Tibial artery (tissue), 4 donors: ENCODE measurements at regions not wholly inside any gene's neighbourhood (a gene's known extent, or its start where the extent isn't known, plus 50 kb on each side); places are given as distances from the start of the nearest gene placed in this dataset.

Experiments used
- DNase-seq, 2 donors: peaks; one replicate each; pipeline ENCODE4 v3.0.0-alpha.2; 2019
- H3K27ac ChIP-seq, 2 donors: fragments of 200-600 bp; sonication (generic) in 1 of 2; 1 replicate in 1 of 2; 2 replicates in 1 of 2; pipeline ENCODE4 v1.5.1; 2018 to 2019; ENCODE audit warnings: mild to moderate bottlenecking in 1 of 2
- H3K27me3 ChIP-seq, 2 donors: fragments of 200-600 bp; sonication (generic) in 1 of 2; one replicate each; pipeline versions ENCODE4 v1.5.1 to v1.6.0; 2016 to 2019
- H3K36me3 ChIP-seq, 3 donors: fragments of 200-600 bp; sonication (generic) in 2 of 3; one replicate each; pipeline ENCODE4 v1.5.1; 2016 to 2019; ENCODE audit warnings: mild to moderate bottlenecking in 2 of 3
- H3K4me1 ChIP-seq, 4 donors: fragments of 200-600 bp; sonication (generic) in 2 of 4; 1 replicate in 3 of 4; 2 replicates in 1 of 4; pipeline ENCODE4 v1.5.1; 2016 to 2019
- H3K4me3 ChIP-seq, 2 donors: fragments of 200-600 bp; sonication (generic) in 1 of 2; 1 replicate in 1 of 2; 2 replicates in 1 of 2; pipeline ENCODE4 v1.5.1; 2018 to 2019; ENCODE audit warnings: mild to moderate bottlenecking in 2 of 2
- H3K9me3 ChIP-seq, 3 donors: fragments of 200-600 bp; sonication (generic) in 1 of 3; one replicate each; pipeline ENCODE4 v1.5.1; 2016 to 2019
- CTCF ChIP-seq, 2 experiments: fragments of 200-600 bp in 1 of 2; fragments of 450-650 bp in 1 of 2; IDR thresholded peaks; one replicate each; pipeline ENCODE4 v1.5.1; 2017 to 2019; ENCODE audit warnings: antibody characterized with exemption in 2 of 2, mild to moderate bottlenecking in 1 of 2, moderate library complexity in 1 of 2
- intact Hi-C: fragments of 100-400 bp; cut with DNase I; formaldehyde crosslinking; loops from one replicate; pipeline ENCODE4 v1.15.0; 2023; ENCODE audit warnings: low total_unique reads

- intact Hi-C loops: no loop called here
- H3K4me3 ChIP-seq: no peak overlapping the region
- H3K27me3 ChIP-seq: no peaks in the 10 kb centered on the region
- H3K36me3 ChIP-seq: no peaks in the 10 kb centered on the region
- H3K9me3 ChIP-seq: no peaks in the 10 kb centered on the region
- H3K27ac ChIP-seq: peak overlapping the region; percentile 68 to 70
- no peak for TF ChIP-seq CTCF (IDR thresholded peaks at IDR 0.05)
- peaks cover 0 to 71% (median 16%) of the 10 kb centered on the region in 4 donors for H3K4me1 ChIP-seq
- no peak for DNase-seq
Measured at GRCh38 chr11:45754741-45755140, 50.2 kb upstream of the SLC35C1 start.

- TF ChIP-seq CTCF (IDR thresholded peaks at IDR 0.05): no peak
- DNase-seq: no peak
- intact Hi-C loops: no loop called here
- Histone ChIP-seq H3K27me3 (no peaks in the 10 kb centered on the region), H3K4me1 (peaks cover 0 to 71% (median 16%) of the 10 kb centered on the region in 4 donors), H3K9me3 (no peaks in the 10 kb centered on the region), H3K36me3 (no peaks in the 10 kb centered on the region), H3K4me3 (no peak overlapping the region), H3K27ac (peak overlapping the region; percentile 68 to 70)
Measured at GRCh38 chr11:45754261-45754709, 50.7 kb upstream of the SLC35C1 start.

GRCh38 chr11:45752106-45752505 is 52.8 kb upstream of the SLC35C1 start:
- peaks cover 0 to 55% (median 16%) of the 10 kb centered on the region in 4 donors for H3K4me1 ChIP-seq
- no peaks in the 10 kb centered on the region for H3K36me3 ChIP-seq
- H3K4me3 ChIP-seq: no peak overlapping the region
- no peaks in the 10 kb centered on the region for H3K9me3 ChIP-seq
- intact Hi-C loops: no loop called here
- H3K27me3 ChIP-seq: no peaks in the 10 kb centered on the region
- TF ChIP-seq CTCF (IDR thresholded peaks at IDR 0.05): no peak
- DNase-seq: no peak
- no peak overlapping the region for H3K27ac ChIP-seq

- Histone ChIP-seq H3K4me3 (no peak overlapping the region), H3K36me3 (no peaks in the 10 kb centered on the region), H3K27ac (no peak overlapping the region), H3K9me3 (no peaks in the 10 kb centered on the region), H3K4me1 (peaks cover 0 to 55% (median 14%) of the 10 kb centered on the region in 4 donors), H3K27me3 (no peaks in the 10 kb centered on the region)
- no peak for DNase-seq
- intact Hi-C loops: no loop called here
- no peak for TF ChIP-seq CTCF (IDR thresholded peaks at IDR 0.05)
Measured at GRCh38 chr11:45751430-45751829, 53.5 kb upstream of the SLC35C1 start.

- Histone ChIP-seq H3K27me3 (no peaks in the 10 kb centered on the region), H3K4me3 (no peak overlapping the region), H3K36me3 (no peaks in the 10 kb centered on the region), H3K4me1 (peaks cover 0 to 54% (median 8%) of the 10 kb centered on the region in 4 donors), H3K27ac (peak overlapping the region; percentile 17 to 36), H3K9me3 (no peaks in the 10 kb centered on the region)
- no peak for TF ChIP-seq CTCF (IDR thresholded peaks at IDR 0.05)
- no peak for DNase-seq
- intact Hi-C loops: no loop called here
Measured at GRCh38 chr11:45750439-45750838, 54.5 kb upstream of the SLC35C1 start.

GRCh38 chr11:45748801-45749200 is 56.1 kb upstream of the SLC35C1 start:
- intact Hi-C loops: no loop called here
- DNase-seq: no peak
- H3K27ac ChIP-seq: no peak overlapping the region
- H3K4me1 ChIP-seq: peaks cover 0 to 54% (median 5%) of the 10 kb centered on the region in 4 donors
- no peaks in the 10 kb centered on the region for H3K27me3 ChIP-seq
- no peak for TF ChIP-seq CTCF (IDR thresholded peaks at IDR 0.05)
- no peak overlapping the region for H3K4me3 ChIP-seq
- H3K36me3 ChIP-seq: no peaks in the 10 kb centered on the region
- no peaks in the 10 kb centered on the region for H3K9me3 ChIP-seq
